DMS114 treated with DMSO at 0.1 percent for 48 hours (cell line): ENCODE measurements at regions not wholly inside any gene's neighbourhood (a gene's known extent, or its start where the extent isn't known, plus 50 kb on each side); places are given as distances from the start of the nearest gene placed in this dataset.
"Not testable (repeated sequence)": the region's sequence is repeated elsewhere in the genome, so short reads cannot be mapped to it uniquely, and the experiment has no call there.

Experiments used
- DNase-seq: peaks from one replicate; lab custom pipeline; 2025; ENCODE audit not compliant: unreplicated experiment; lab: John Stamatoyannopoulos, UW

DNA sequence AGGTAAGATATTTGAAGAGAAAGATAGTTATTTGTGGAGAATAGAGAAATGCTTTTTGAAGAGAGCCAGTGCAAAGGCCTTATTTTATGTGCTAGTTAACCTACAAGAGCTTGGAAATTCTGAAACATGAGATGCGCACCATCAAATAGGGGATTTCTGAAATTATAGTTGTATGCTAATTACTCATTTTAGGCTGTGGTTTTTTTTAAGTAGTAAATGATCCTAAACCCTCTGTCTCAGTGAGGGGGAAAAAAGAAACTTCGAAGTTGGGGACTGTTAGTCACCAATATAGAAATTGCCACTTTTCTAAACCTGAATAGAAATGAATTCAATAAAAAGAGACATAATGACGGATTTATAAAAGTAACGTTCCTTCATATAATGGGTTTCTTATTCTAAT lies 119.3 kb upstream of the MDFIC start:
- DNase-seq: no peak

DNA sequence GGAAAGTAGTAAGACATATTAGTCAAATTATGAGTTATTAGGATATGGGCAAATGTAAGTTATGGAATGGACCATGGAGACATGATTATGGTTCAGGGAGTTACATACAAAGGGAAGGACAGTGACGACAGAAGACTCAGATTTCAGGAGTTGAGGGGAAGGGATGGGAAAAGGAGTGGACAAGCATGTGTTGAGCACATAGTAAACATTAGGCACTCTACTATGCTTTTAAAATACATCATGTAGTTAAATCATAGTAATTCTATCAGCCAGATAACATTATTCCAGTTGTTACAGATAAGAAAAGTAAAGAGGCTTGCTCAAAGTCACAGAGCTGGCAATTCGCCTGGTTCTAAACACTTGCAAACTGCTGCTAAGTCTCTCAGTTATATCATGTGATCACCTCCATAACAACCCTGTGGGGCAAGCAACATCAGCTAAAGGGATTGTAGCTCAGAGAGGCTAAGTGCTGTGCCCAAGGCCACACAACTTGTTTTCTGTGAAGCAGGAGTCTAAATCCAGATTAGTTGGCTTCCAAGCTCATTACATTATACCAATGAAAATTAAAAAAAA lies 115.2 kb upstream of the MDFIC start:
- DNase-seq: no peak

DNA sequence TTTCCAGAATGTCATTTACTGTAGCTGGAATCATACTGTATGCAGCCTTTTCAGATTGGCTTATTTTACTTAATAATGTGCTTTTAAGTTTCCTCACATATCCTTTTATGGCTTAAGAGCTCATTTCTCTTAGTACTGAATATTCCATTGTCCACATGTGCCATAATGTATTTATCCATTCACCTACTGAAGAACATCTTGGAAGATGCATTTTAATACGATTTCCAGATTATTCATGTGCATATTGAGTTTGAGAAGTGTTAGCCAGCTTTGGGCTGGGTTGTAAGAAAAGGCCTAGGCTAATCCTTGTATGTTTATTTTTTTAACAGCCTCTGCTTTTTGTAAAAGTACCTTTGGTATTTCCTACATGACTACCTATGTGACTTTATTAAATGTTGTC lies 109.3 kb upstream of the MDFIC start:
- DNase-seq: no peak

DNA sequence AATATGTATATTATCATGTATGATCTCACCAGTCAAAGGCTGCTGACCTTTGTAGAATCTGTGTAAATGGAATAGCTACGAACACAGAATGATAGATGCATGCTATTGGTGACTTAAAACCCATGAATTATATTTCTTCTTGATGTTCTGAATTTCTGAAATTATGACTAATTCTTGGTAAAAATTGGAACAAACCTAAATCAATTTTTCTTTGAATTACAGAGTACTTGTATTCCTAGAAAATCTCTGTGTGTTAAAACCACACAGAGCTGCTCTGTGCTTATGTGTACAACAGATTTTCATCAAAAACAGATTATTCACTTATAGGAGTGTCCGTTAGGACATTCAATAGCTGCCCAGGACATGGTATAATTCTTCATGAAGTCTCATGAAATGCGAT lies 108.3 kb upstream of the MDFIC start:
- no peak for DNase-seq

DNA sequence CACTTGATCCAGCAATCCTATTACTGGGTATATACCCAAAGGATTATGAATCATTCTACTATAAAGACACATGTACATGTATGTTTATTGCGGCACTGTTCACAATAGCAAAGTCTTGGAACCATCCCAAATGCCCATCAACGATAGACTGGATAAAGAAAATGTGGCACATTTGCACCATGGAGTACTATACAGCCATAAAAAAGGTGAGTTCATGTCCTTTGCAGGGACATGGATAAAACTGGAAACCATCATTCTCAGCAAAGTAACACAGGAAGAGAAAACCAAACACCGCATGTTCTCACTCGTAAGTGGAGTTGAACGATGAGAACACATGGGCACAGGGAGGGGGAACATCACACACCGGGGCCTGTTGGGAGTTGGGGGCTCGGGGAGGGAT lies 104.9 kb upstream of the MDFIC start:
- DNase-seq: not testable (repeated sequence)

DNA sequence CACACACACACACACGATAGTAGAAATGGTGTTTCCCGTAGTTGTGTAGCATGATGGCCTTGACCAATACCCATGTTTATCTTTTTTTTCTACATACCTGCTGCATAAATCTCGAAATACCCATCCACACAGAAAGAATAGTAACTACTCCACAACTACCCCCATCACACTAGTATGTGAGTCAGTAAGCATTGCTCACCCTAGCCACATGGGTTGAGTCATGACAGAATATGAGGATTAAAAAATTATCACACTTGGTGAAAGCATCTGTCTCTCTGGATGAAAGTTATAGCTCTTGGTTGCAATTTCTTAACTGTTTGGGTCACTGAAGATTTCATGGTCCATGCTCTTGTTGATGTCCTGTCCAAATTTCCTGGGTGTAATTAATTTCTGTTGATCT lies 103.4 kb upstream of the MDFIC start:
- no peak for DNase-seq

DNA sequence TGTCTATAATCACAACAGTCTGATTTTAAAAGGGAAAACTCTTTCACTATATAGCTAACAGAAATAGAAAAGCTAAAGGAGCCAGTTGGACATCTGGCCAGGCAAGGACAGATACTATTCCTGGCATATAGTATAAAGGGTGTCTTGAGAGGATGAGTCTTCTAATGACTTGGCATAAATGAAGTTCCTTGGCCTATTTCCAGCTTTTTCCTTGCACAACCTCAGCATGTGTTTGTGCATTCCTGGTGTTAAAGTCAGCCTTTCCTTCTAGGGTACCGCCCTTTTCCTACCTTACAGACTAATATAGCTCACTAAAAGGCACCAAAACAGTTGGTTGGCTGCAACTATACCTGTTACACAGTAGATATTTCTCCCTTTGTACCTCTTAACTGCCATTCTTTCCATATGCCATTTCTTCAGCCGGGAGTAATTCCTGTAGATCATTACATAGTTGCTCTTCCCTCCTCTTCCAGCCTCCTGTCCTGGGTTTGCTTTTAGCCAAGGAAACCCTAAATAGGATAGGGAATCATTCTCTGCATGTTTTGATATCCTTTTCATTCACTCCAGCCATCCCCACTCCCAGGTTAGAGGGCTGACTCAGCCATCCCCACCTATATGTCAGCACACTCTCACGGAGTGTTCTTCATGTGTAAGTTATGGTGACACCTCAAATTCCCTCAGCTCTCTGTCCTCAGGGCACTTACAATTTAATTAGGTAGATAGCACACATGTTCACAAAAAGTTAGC lies 102.1 kb upstream of the MDFIC start:
- DNase-seq: no peak

DNA sequence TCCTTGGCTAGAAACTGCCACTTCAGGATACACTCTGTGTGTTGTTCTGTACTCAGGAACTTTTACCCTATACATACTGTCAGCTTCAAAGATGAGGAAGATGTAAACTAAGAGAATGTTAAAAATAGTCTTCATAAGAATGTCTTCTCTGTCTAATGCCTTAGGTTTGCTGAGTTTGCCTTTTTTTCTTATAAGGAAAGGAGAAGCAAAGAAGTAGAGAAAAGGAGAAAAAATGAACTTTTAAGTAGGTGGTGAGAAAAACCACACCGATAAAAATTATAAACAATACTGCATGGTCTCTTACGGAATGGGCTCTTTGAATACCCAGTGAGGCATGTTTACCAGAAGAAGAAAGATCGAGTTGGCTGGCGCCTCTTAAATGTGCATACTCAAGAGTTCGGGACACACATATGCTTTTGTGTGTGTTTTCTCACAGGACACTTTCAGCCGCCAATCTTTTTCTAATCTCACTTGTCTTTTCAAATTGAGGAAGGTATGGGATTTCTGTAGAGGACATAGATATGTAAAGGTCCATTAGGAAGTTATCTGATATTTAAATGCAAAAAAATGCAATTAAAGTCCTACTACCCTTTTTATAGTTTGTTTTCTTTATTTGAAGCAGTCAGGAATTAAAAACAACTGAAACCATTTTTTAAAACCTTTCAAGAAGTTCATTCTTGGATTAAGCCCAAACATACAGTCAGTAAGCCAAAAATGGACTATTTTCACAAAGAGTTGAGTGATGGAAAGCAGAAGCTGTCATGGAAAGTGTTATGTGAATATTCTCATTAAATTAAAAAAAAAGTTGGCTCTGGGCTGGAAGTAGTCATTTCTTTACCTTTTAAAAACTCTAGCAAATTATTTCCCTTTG lies 100.6 kb upstream of the MDFIC start:
- no peak for DNase-seq

DNA sequence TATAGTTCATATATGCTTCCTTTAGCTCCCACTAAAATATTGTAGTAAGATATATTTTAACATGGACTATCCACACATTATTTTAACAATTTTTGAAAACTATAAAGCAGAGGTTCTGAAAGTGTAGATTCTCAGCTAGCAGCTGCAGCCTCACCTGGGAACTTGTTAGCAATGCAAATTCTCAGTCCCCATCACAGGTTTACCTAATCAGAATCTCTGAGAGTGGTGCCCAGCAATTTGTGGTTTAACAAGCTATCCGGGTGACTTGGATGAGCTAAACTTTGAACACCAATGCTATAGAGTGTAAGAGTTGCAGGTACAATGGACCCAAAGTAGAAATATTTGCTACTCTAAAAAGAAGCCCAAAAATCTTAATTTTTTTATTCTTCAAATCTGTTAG lies 99.8 kb upstream of the MDFIC start:
- no peak for DNase-seq

DNA sequence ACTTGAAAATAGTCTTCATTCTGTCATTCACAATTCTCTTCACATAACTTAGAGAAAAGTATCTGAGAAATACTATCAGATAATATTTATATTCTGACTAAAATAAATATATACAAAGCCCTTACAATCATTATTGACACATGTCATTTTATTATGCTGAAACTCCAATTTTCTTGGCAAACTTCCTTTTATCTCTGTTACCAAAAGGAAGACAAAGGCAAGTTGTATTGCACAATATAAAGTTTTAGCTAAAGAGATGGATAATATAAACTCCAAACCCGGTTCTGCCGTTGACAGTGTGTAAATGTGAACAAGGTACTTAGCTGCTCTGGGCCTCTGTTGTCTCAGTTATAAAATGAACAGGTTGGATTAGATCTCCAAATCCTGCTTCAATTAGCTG lies 99.0 kb upstream of the MDFIC start:
- DNase-seq: no peak

DNA sequence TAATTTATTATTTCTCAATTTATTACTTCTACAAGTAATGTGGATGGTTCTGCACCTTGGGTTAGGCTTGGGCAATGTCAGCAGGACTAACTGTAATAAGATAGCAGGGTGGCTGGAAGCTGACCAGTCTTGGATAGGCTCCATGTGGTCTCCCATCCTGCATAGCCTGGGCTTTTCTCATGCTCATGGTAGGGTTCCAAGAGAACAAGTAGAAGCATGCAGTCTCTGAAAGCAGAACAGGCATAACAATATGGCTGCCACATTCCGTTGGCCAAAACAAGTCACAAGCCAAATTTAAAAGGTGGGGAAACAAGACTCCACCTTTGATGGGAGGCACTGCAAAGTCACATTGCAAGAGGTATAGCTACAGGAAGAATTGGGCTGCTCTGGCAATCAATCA lies 98.6 kb upstream of the MDFIC start:
- no peak for DNase-seq

DNA sequence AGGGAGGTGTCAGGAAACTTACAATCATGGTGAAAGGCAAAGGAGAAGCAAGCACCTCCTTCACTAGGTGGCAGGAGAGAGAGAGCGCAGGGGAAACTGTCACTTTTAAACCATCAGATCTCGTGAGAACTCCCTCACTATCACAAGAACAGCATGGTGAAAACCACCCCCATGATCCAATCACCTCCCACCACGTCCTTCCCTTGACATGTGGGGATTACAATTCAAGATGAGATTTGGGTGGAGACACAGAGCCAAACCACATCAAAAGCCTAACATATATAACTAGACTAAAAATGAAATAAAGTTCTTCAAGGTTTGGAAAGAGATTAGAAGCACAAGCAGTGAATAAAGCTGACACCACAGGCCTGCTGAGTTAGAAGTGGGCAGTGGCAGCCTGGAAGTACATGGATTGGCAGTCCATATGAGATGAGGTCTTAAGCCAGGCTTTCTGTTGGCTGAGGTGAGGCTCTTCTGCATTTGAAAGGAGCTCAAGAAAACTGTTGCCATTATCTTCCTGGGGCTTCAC lies 96.4 kb upstream of the MDFIC start:
- DNase-seq: no peak

DNA sequence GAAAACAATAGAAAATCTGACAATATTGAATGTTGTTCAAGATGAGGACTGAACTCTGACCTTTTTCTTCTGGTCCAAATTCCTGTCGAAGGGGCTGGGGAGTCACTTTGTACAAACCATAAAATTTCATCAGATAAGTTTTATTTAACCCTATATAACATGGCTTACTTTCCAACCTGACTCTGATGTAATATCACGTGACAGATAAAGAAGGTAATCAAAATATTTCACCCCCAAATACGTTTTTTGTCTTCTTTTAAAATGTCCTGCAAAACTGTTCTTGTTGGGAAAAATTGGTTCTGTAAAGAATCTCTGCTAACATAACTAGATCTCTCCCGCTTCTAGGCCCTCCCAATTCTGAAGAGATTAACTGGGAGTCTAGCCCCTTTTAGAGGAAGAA lies 90.9 kb upstream of the MDFIC start:
- no peak for DNase-seq

DNA sequence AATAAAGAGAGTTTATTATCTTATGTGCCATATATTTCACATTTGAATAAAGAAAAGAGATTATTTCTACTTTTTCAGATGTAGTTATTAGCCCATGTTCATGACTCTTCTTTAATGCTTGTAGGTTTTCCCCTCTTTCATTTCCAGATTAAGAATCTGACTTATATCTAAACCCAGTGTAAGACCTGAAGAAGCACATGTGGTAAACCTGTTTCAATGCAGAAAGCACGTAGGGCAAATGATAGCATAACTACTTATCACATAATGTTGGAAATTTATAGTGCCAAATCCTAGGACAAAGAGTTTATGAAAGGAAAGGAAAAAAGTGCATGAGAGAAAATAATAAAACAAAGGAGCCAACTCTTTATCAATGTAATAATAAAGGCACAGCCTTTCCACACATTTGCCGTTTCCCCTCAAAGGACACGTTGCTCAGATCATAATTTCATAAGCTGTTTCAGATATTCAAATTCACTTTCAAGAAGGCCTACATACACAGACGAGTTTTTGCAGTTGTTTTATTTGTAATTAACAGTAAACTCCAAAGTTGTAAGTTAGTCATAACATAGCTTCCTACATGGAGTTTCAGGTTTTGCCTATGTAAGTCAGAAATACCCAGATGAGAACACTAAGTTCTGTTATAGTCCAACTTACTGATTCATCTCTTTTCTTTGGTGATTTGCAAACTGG lies 88.8 kb upstream of the MDFIC start:
- DNase-seq: no peak

DNA sequence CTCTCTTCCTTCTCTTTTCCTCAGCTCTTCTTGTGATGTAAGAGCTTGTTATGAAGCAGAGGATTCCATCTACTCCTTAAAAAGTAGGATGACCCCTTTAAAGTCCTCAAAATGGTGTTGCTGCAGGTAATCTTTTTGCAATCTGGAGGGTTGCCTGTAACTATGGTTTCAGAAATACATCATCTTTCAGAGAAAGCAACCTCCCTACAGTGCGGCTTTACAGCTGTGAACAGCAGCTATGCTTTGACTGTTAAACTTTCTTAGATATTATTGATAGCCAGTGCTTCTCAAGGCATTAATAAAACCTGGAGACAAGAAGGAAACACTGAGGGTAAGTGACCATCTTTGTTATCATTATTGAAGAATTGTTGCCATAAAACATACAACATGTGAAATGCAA lies 86.6 kb upstream of the MDFIC start:
- no peak for DNase-seq

DNA sequence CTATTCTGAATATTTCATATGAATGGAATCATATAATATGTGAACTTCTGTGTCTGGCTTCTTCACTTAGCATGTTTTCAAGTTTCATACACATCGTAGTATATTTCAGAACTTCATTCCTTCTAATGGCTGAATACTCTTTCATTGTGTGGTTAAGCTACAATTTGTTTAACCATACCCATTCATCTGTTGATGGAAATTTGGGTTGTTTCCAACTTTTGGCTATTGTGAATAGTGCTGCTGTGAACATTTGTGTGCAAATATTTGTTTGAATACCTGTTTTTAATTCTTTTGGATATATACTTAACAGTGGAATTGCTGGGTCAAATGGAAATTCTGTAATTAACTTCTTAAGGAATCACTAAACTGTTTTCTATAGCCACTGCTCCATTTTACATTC lies 86.0 kb upstream of the MDFIC start:
- no peak for DNase-seq

DNA sequence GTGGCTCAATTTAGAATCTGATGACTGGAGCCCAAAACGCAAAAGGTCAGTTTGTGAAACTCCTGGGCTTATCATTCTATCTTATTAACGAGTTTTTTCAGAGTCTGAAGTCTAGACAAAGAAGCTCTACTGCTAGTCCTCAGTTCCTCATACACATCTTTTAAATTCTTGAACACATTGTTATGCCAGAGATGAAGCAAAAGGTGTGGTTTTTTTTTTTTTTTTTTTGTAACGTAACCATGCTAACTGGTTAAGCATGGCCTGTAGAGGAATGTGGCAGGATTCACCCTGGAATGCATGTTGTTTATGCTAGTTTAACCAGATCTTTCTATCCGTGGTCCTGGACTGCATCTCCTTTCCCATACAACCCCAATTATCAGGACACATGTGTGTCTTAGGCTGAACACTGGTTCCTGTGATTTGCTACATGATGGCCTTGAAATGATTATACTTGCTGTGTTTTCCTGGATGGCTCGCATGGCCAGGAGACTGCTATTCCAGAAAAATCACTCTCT lies 79.3 kb upstream of the MDFIC start:
- DNase-seq: no peak

DNA sequence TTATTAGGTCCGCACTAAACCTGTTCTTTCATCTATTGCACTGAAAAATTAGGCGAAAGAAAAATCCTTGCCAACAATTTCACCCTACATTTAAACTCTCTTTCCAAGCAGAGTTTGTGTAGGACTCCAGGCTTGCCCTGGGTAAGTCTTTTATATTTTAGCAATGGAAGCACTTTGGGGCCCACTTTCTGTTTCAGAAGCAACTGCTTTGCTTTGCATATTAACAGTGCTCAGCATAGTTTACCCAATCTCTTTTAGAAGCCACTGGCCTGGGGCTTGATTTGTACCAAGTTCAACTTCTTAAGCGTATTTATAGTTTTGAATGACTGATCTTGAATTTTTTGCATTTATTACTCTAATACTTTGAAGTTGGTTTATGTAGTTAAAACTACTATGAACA lies 78.8 kb upstream of the MDFIC start:
- DNase-seq: no peak

DNA sequence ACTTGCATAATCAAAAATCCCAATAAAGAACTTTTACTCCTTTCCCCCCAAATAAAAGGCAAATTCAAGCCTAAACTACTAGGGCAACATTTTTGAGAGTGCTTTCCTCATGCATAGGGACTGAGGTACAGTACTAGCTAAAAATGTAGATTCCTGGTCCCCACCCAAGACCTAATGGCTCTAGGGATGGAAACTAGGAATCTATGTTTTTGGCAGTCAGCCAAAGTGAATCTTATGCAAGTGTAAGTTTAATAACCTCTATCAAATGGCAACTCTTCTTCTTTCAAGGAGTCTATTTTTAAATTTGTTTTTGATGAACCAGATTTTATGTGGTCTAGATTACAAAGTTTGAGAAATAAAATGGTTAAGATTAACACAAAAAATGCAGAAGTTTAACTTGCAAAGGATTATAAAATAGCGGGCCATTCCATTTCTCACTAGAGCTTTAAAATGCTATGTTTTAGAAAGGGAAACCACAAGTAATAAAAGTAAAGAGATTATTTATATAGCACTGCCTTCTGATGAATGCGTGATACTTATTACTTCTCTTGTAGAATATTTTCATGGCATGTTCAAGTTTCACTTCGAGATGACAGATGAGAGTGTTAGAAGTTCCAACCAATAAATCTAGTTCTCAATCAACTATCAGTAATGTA lies 70.4 kb upstream of the MDFIC start:
- no peak for DNase-seq

DNA sequence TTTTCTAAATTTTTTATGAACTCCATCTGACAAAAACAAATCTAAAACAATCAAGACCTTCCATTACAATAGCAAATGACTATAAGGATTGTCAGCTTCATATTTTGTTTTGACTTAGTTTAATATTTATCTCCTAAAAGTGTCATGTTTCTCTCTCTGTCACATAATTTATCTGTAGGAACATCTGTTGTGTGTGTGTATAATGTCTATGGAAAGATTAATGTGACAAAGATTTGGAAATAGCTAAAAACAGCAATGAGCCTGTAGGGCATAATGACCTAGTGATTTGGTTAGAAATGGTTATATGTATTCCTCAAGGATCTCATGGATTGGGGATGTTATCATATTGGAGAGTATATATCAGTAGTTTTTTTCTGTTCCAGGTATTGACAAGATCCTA lies 69.6 kb upstream of the MDFIC start:
- no peak for DNase-seq

DNA sequence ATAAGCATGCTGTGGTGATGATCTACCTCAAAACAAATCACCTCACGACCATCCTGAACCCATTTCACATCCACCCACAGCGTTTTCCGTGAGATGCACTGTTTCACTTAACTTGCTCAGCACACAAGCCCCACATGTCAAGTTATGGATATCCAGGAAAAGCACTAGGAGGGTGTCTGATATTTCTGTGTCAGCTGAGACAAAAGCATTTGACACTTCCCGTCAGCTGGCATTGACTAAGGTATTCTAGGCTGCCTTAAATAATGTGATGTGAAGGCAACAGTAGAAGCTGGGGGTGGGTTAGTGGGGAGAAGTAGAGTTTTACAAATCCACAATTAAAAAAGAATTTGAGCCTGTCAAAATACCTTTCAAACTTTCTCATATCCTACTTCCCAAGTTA lies 68.7 kb upstream of the MDFIC start:
- no peak for DNase-seq
